ENCODE measurements at regions not wholly inside any gene's neighbourhood (a gene's known extent, or its start where the extent isn't known, plus 50 kb on each side); places are given as distances from the start of the nearest gene placed in this dataset.

DNA sequence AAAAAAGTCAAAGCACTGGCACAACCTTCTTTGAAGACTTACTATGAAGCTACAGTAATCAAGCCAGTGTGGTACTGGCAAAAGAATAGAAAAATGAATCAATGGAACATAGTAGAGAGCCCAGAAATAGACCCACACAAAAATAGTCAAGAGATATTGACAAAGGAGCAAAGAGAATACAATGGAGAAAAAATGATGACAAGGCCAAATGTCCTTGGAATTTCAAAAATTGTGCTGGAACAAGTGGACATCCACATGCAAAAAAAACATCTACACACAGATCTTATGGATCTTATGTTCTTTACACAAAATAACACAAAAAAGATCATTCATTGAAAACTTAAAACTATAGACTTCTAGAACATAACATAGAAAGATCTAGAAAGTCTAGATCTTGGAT is 1379.7 kb upstream of the SEL1L start:
- intact Hi-C loops (cut with DNase I) = no loop called here
- TF ChIP-seq, protein P1, sequence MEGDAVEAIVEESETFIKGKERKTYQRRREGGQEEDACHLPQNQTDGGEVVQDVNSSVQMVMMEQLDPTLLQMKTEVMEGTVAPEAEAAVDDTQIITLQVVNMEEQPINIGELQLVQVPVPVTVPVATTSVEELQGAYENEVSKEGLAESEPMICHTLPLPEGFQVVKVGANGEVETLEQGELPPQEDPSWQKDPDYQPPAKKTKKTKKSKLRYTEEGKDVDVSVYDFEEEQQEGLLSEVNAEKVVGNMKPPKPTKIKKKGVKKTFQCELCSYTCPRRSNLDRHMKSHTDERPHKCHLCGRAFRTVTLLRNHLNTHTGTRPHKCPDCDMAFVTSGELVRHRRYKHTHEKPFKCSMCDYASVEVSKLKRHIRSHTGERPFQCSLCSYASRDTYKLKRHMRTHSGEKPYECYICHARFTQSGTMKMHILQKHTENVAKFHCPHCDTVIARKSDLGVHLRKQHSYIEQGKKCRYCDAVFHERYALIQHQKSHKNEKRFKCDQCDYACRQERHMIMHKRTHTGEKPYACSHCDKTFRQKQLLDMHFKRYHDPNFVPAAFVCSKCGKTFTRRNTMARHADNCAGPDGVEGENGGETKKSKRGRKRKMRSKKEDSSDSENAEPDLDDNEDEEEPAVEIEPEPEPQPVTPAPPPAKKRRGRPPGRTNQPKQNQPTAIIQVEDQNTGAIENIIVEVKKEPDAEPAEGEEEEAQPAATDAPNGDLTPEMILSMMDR (IDR thresholded peaks at IDR 0.05) = no peak
- TF ChIP-seq POLR2A (IDR thresholded peaks at IDR 0.05) = no peak
- H3K27ac ChIP-seq = no peak overlapping the region
- H3K36me3 ChIP-seq (replicated peaks in 1 of 2) = no peaks in the 10 kb centered on the region
- DNase-seq = no peak
- no peak overlapping the region for H3K4me3 ChIP-seq
- H3K27me3 ChIP-seq = no peaks in the 10 kb centered on the region
- no peaks in the 10 kb centered on the region for H3K4me1 ChIP-seq (replicated peaks in 1 of 2)
- H3K9me3 ChIP-seq (replicated peaks in 1 of 3) = no peaks in the 10 kb centered on the region

DNA sequence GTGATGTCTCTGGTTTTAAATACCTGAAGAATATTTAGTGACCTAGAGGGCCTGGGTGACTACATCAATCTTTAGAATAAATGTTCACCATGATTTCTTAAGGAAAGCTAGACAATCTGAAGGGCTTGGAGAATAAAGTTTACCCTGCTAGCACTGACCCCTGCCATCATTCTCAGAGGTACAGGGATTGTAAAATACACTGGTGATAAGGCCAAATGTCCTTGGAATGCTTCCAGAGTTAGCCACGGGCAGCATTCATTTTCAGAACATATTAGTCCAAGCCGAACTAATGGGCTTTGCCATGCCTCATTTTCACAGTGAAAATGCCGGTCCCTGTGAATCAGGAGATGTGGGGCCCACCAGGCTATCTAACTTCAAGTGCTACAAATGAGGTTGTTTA is 1381.7 kb upstream of the SEL1L start:
- DNase-seq = peak in 3 of 7 donors; percentile 6 to 26 (median 17)

DNA sequence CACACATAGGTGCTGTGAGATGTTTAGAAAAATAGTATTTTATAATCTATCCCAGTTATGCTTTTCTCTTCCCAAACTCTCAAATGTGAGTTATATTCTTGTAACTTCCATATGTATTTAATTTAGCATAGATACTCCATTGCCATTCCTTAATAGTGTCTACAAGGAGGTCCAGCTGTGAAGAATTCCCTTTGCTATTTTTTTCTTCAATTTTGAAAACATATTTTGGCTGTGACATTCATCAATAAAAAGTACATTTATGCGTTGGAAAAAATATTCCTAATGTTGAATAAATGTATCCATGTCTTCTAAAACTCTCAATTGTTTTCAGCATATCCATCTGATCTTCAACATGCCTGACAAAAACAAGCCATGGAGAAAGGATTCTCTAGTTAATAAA is 1402.0 kb upstream of the SEL1L start:
- intact Hi-C loops (cut with DNase I) = no loop called here
- Histone ChIP-seq H3K36me3 (replicated peaks in 1 of 2) (no peaks in the 10 kb centered on the region), H3K4me3 (no peak overlapping the region), H3K27ac (no peak overlapping the region), H3K9me3 (replicated peaks in 1 of 3) (no peaks in the 10 kb centered on the region), H3K4me1 (replicated peaks in 1 of 2) (no peaks in the 10 kb centered on the region), H3K27me3 (no peaks in the 10 kb centered on the region)
- 38 to 76% (median 70%) methylated on average over 1 of the region's 1 CpG for whole genome bisulfite sequencing, 4 donors
- no peak for TF ChIP-seq POLR2A (IDR thresholded peaks at IDR 0.05)
- TF ChIP-seq, protein P1 (IDR thresholded peaks at IDR 0.05) = no peak
- DNase-seq = no peak

More for the DNA sequence above, 1381.7 kb upstream of the SEL1L start:
- 29 to 56% (median 39%) methylated on average over 3 of the region's 3 CpGs for WGBS, 4 donors
- no peaks in the 10 kb centered on the region for H3K36me3 ChIP-seq (replicated peaks in 1 of 2)
- H3K4me3 ChIP-seq = no peak overlapping the region
- no peaks in the 10 kb centered on the region for H3K9me3 ChIP-seq (replicated peaks in 1 of 3)
- intact Hi-C loops (cut with DNase I) = no loop called here
- no peak overlapping the region for H3K27ac ChIP-seq
- no peaks in the 10 kb centered on the region for H3K4me1 ChIP-seq (replicated peaks in 1 of 2)
- TF ChIP-seq POLR2A (IDR thresholded peaks at IDR 0.05) = no peak
- TF ChIP-seq, protein P1 (IDR thresholded peaks at IDR 0.05) = no peak
- no peaks in the 10 kb centered on the region for H3K27me3 ChIP-seq

DNA sequence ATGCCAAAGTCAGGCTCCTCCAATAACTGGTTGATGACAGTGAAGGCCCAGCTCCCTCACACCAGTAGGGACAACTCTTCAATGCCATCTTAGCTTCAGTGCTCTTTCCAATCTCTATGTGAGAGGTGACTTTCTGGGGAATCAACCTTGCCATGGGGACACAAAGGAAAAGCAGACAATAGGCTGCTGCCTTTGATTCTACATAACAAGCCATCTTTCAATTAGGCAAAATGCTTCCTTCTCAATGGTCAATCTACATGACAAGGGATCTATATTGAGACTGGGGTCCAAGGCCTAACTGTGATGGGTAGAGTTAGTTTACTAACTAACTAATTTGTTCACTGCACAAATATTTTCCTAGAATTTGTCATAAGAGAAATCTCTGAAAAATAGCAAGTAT is 1417.5 kb upstream of the SEL1L start:
- H3K4me3 ChIP-seq = no peak overlapping the region
- intact Hi-C loops (cut with DNase I) = no loop called here
- no peaks in the 10 kb centered on the region for H3K27me3 ChIP-seq
- H3K36me3 ChIP-seq (replicated peaks in 1 of 2) = no peaks in the 10 kb centered on the region
- H3K4me1 ChIP-seq (replicated peaks in 1 of 2) = no peaks in the 10 kb centered on the region
- TF ChIP-seq, protein P1 (IDR thresholded peaks at IDR 0.05) = no peak
- no peak for TF ChIP-seq POLR2A (IDR thresholded peaks at IDR 0.05)
- H3K27ac ChIP-seq = no peak overlapping the region
- DNase-seq = no peak
- no peaks in the 10 kb centered on the region for H3K9me3 ChIP-seq (replicated peaks in 1 of 3)
